ENCODE measurements at regions not wholly inside any gene's neighbourhood (a gene's known extent, or its start where the extent isn't known, plus 50 kb on each side); places are given as distances from the start of the nearest gene placed in this dataset.

DNA sequence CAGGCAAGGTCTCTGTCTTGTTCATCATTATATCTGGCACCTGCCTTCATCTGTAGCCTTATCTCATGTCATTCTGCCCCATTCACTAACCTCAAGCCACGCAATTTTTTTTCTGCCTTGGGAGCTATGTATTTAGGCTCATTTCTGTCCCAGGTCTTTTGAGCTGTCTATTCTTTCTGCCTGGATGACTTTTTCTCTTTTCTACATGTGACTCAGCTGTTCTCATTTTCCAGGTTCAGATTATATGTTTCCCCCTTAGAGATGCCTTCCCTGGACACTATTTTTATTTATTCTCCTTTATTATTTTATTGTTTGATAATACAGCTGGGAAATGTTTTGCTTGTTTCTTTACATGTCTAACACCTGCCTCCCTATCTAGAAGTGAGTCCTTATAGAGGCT lies 737.4 kb upstream of the TBX3 start:
- H3K4me2 ChIP-seq (ENCODE audit: low read depth, low read length, poor library complexity, severe bottlenecking): no peak overlapping the region
- no peaks in the 10 kb centered on the region for H3F3A ChIP-seq (ENCODE audit: low read depth)
- no peaks in the 10 kb centered on the region for H3K4me1 ChIP-seq (ENCODE audit: insufficient read depth, low read length, poor library complexity, severe bottlenecking)
- H3K9me3 ChIP-seq (ENCODE audit: insufficient read depth, low read depth, low read length): no peaks in the 10 kb centered on the region
- no peaks in the 10 kb centered on the region for H3K79me2 ChIP-seq (ENCODE audit: insufficient read depth, low read length)
- TF ChIP-seq, protein P1, sequence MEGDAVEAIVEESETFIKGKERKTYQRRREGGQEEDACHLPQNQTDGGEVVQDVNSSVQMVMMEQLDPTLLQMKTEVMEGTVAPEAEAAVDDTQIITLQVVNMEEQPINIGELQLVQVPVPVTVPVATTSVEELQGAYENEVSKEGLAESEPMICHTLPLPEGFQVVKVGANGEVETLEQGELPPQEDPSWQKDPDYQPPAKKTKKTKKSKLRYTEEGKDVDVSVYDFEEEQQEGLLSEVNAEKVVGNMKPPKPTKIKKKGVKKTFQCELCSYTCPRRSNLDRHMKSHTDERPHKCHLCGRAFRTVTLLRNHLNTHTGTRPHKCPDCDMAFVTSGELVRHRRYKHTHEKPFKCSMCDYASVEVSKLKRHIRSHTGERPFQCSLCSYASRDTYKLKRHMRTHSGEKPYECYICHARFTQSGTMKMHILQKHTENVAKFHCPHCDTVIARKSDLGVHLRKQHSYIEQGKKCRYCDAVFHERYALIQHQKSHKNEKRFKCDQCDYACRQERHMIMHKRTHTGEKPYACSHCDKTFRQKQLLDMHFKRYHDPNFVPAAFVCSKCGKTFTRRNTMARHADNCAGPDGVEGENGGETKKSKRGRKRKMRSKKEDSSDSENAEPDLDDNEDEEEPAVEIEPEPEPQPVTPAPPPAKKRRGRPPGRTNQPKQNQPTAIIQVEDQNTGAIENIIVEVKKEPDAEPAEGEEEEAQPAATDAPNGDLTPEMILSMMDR (conservative IDR thresholded peaks at IDR 0.05; ENCODE audit: low read length): no peak
- TF ChIP-seq EZH2phosphoT487 (IDR thresholded peaks at IDR 0.05; ENCODE audit: borderline replicate concordance): no peak
- no peaks in the 10 kb centered on the region for H3K27me3 ChIP-seq (ENCODE audit: insufficient read depth, low read length, poor library complexity, severe bottlenecking)
- H3K36me3 ChIP-seq (ENCODE audit: insufficient read depth, low read length): no peaks in the 10 kb centered on the region
- no peaks in the 10 kb centered on the region for H4K20me1 ChIP-seq (ENCODE audit: insufficient read depth, low read length, poor library complexity, severe bottlenecking)
- no peak overlapping the region for H3K9ac ChIP-seq (ENCODE audit: low read depth, low read length, poor library complexity, severe bottlenecking)
- H3K4me3 ChIP-seq (ENCODE audit: low read length, poor library complexity, severe bottlenecking): no peak overlapping the region
- H3K9me2 ChIP-seq (replicated peaks; ENCODE audit: low read depth, low read length): no peaks in the 10 kb centered on the region; the same call in 1 of the 2 replicates
- H2AFZ ChIP-seq (ENCODE audit: low read length): no peak overlapping the region

DNA sequence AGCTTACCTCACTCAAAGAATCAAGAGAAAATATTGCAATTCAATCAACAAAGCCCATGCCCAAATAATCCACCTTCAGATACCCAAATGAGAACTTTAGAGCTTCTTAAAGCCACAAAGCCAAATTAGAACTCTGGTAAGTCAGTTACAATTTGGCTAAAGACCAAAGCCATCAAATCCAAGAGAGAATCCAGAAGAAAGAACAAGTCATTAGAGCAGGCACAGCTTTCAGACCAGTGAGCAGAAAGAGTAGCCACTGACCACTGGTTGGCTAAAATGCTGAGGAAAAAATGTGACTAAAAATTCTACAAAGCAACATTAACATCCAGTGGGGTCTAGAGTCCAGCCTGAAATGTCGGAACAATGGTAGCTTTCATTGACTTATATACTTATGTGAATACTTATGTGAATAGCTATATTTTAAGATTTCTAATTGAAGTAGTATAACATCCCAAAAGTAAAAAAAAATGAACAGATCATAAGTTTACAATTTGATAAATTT lies 735.2 kb upstream of the TBX3 start:
- TF ChIP-seq, protein P1 (conservative IDR thresholded peaks at IDR 0.05; ENCODE audit: low read length): no peak
- TF ChIP-seq EZH2phosphoT487 (IDR thresholded peaks at IDR 0.05; ENCODE audit: borderline replicate concordance): no peak
- Histone ChIP-seq H3K9me2 (replicated peaks; ENCODE audit: low read depth, low read length) (no peaks in the 10 kb centered on the region; the same call in 1 of the 2 replicates), H3K27me3 (ENCODE audit: insufficient read depth, low read length, poor library complexity, severe bottlenecking) (no peaks in the 10 kb centered on the region), H3F3A (ENCODE audit: low read depth) (no peaks in the 10 kb centered on the region), H3K4me3 (ENCODE audit: low read length, poor library complexity, severe bottlenecking) (no peak overlapping the region), H2AFZ (ENCODE audit: low read length) (no peak overlapping the region), H3K4me1 (ENCODE audit: insufficient read depth, low read length, poor library complexity, severe bottlenecking) (no peaks in the 10 kb centered on the region), H3K36me3 (ENCODE audit: insufficient read depth, low read length) (no peaks in the 10 kb centered on the region), H3K9ac (ENCODE audit: low read depth, low read length, poor library complexity, severe bottlenecking) (no peak overlapping the region), H3K79me2 (ENCODE audit: insufficient read depth, low read length) (no peaks in the 10 kb centered on the region), H4K20me1 (ENCODE audit: insufficient read depth, low read length, poor library complexity, severe bottlenecking) (no peaks in the 10 kb centered on the region), H3K4me2 (ENCODE audit: low read depth, low read length, poor library complexity, severe bottlenecking) (no peak overlapping the region), H3K9me3 (ENCODE audit: insufficient read depth, low read depth, low read length) (no peaks in the 10 kb centered on the region)

DNA sequence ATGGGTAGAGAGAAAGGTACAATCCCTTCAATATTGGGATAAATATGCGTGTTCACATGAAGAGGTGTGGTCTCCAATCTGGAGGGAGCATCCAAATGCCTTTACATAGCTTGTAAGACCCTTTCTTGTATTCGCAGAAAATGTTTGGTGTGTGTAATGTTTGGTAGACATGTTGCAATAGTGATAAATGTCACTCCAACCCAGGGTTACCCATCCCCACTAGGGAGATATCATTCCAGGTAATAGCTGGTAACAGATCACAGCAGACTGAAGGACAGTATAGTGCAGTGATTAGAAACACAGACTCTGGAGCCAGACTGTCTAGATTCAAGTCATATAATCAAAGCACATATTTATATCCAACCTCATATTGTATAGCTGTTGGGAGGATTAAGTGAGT lies 733.6 kb upstream of the TBX3 start:
- Histone ChIP-seq H3K79me2 (ENCODE audit: insufficient read depth, low read length) (no peaks in the 10 kb centered on the region), H3K9me2 (replicated peaks; ENCODE audit: low read depth, low read length) (no peaks in the 10 kb centered on the region; the same call in 1 of the 2 replicates), H4K20me1 (ENCODE audit: insufficient read depth, low read length, poor library complexity, severe bottlenecking) (no peaks in the 10 kb centered on the region), H3K4me3 (ENCODE audit: low read length, poor library complexity, severe bottlenecking) (no peak overlapping the region), H3K9me3 (ENCODE audit: insufficient read depth, low read depth, low read length) (no peaks in the 10 kb centered on the region; the same call in 1 of the 2 replicates), H3K9ac (ENCODE audit: low read depth, low read length, poor library complexity, severe bottlenecking) (no peak overlapping the region), H3F3A (ENCODE audit: low read depth) (no peaks in the 10 kb centered on the region), H3K4me1 (ENCODE audit: insufficient read depth, low read length, poor library complexity, severe bottlenecking) (no peaks in the 10 kb centered on the region), H3K27me3 (ENCODE audit: insufficient read depth, low read length, poor library complexity, severe bottlenecking) (no peaks in the 10 kb centered on the region), H3K36me3 (ENCODE audit: insufficient read depth, low read length) (no peaks in the 10 kb centered on the region), H3K4me2 (ENCODE audit: low read depth, low read length, poor library complexity, severe bottlenecking) (no peak overlapping the region), H2AFZ (ENCODE audit: low read length) (no peak overlapping the region)
- no peak for TF ChIP-seq EZH2phosphoT487 (IDR thresholded peaks at IDR 0.05; ENCODE audit: borderline replicate concordance)
- TF ChIP-seq, protein P1 (conservative IDR thresholded peaks at IDR 0.05; ENCODE audit: low read length): no peak

Data from Loucy (cell line).